ENCODE measurements at regions not wholly inside any gene's neighbourhood (a gene's known extent, or its start where the extent isn't known, plus 50 kb on each side); places are given as distances from the start of the nearest gene placed in this dataset.

GRCh38 chr20:57070296-57070695 lies 196.1 kb downstream of the BMP7 start:
- CTCF ChIA-PET = no interaction called here
- no peaks in the 10 kb centered on the region for H3K4me1 ChIP-seq (ENCODE audit: control extremely low read depth in 1 of 4, control insufficient read depth in 4 of 4, insufficient read depth in 4 of 4, low read length in 3 of 4)
- H3K27me3 ChIP-seq (replicated peaks in 2 of 5; ENCODE audit: control insufficient read depth in 4 of 5, insufficient read depth in 5 of 5, low read length in 4 of 5) = peaks cover 7 to 85% (median 34%) of the 10 kb centered on the region in 5 experiments
- POLR2A ChIA-PET = no interaction called here
- H3K4me3 ChIP-seq (ENCODE audit: control insufficient read depth in 1 of 7, extremely low read depth in 1 of 7, insufficient read depth in 4 of 7, low read depth in 2 of 7, low read length in 6 of 7) = no peak overlapping the region
- WGBS (ENCODE audit: insufficient coverage) = 88% methylated on average over 1 of the region's 1 CpG
- H3K27ac ChIP-seq (ENCODE audit: insufficient read depth in 1 of 2, low read depth in 1 of 2, low read length in 2 of 2, poor library complexity in 1 of 2, severe bottlenecking in 2 of 2) = no peak overlapping the region
- no peaks in the 10 kb centered on the region for H3K36me3 ChIP-seq (ENCODE audit: control insufficient read depth in 4 of 4, insufficient read depth in 4 of 4, low read length in 3 of 4)
- DNase-seq = no peak
- H3K9me3 ChIP-seq (ENCODE audit: control extremely low read depth in 1 of 5, control insufficient read depth in 4 of 5, insufficient read depth in 2 of 5, low read depth in 1 of 5, low read length in 4 of 5) = peaks cover 0 to 3% (median 0%) of the 10 kb centered on the region in 5 experiments

GRCh38 chr20:57071283-57071731 lies 195.1 kb downstream of the BMP7 start:
- no peaks in the 10 kb centered on the region for H3K4me1 ChIP-seq (ENCODE audit: control extremely low read depth in 1 of 4, control insufficient read depth in 4 of 4, insufficient read depth in 4 of 4, low read length in 3 of 4)
- 9% methylated on average over 8 of the region's 14 CpGs for WGBS (ENCODE audit: insufficient coverage)
- peaks cover 7 to 75% (median 34%) of the 10 kb centered on the region in 5 experiments for H3K27me3 ChIP-seq (replicated peaks in 2 of 5; ENCODE audit: control insufficient read depth in 4 of 5, insufficient read depth in 5 of 5, low read length in 4 of 5)
- no peak overlapping the region for H3K4me3 ChIP-seq (ENCODE audit: control insufficient read depth in 1 of 7, extremely low read depth in 1 of 7, insufficient read depth in 4 of 7, low read depth in 2 of 7, low read length in 6 of 7)
- no peak for DNase-seq
- CTCF ChIA-PET = no interaction called here
- peaks cover 0 to 3% (median 0%) of the 10 kb centered on the region in 5 experiments for H3K9me3 ChIP-seq (ENCODE audit: control extremely low read depth in 1 of 5, control insufficient read depth in 4 of 5, insufficient read depth in 2 of 5, low read depth in 1 of 5, low read length in 4 of 5)
- no peaks in the 10 kb centered on the region for H3K36me3 ChIP-seq (ENCODE audit: control insufficient read depth in 4 of 4, insufficient read depth in 4 of 4, low read length in 3 of 4)
- POLR2A ChIA-PET = no interaction called here
- H3K27ac ChIP-seq (ENCODE audit: insufficient read depth in 1 of 2, low read depth in 1 of 2, low read length in 2 of 2, poor library complexity in 1 of 2, severe bottlenecking in 2 of 2) = no peak overlapping the region

- CTCF ChIA-PET = interaction anchor here (0.6 kb wide), 1 partner anchor 60 kb away, joined by 3 read pairs; no protein-coding TSS in a partner anchor
- peaks cover 0 to 3% (median 0%) of the 10 kb centered on the region in 5 experiments for H3K9me3 ChIP-seq (ENCODE audit: control extremely low read depth in 1 of 5, control insufficient read depth in 4 of 5, insufficient read depth in 2 of 5, low read depth in 1 of 5, low read length in 4 of 5)
- no peak for DNase-seq
- POLR2A ChIA-PET = no interaction called here
- no peaks in the 10 kb centered on the region for H3K36me3 ChIP-seq (ENCODE audit: control insufficient read depth in 4 of 4, insufficient read depth in 4 of 4, low read length in 3 of 4)
- H3K27me3 ChIP-seq (replicated peaks in 2 of 5; ENCODE audit: control insufficient read depth in 4 of 5, insufficient read depth in 5 of 5, low read length in 4 of 5) = peaks cover 7 to 67% (median 34%) of the 10 kb centered on the region in 5 experiments
- no peak overlapping the region for H3K4me3 ChIP-seq (ENCODE audit: control insufficient read depth in 1 of 7, extremely low read depth in 1 of 7, insufficient read depth in 4 of 7, low read depth in 2 of 7, low read length in 6 of 7)
- 43% methylated on average over 7 of the region's 8 CpGs for WGBS (ENCODE audit: insufficient coverage)
- H3K27ac ChIP-seq (ENCODE audit: insufficient read depth in 1 of 2, low read depth in 1 of 2, low read length in 2 of 2, poor library complexity in 1 of 2, severe bottlenecking in 2 of 2) = no peak overlapping the region
- no peaks in the 10 kb centered on the region for H3K4me1 ChIP-seq (ENCODE audit: control extremely low read depth in 1 of 4, control insufficient read depth in 4 of 4, insufficient read depth in 4 of 4, low read length in 3 of 4)
Observed at GRCh38 chr20:57071954-57072583, 194.4 kb downstream of the BMP7 start.

GRCh38 chr20:57073402-57073801 lies 193.0 kb downstream of the BMP7 start:
- Histone ChIP-seq H3K4me3 (ENCODE audit: control insufficient read depth in 1 of 7, extremely low read depth in 1 of 7, insufficient read depth in 4 of 7, low read depth in 2 of 7, low read length in 6 of 7) (no peak overlapping the region), H3K27me3 (replicated peaks in 2 of 5; ENCODE audit: control insufficient read depth in 4 of 5, insufficient read depth in 5 of 5, low read length in 4 of 5) (peaks cover 7 to 57% (median 28%) of the 10 kb centered on the region in 5 experiments), H3K9me3 (ENCODE audit: control extremely low read depth in 1 of 5, control insufficient read depth in 4 of 5, insufficient read depth in 2 of 5, low read depth in 1 of 5, low read length in 4 of 5) (peaks cover 0 to 6% (median 3%) of the 10 kb centered on the region in 5 experiments), H3K4me1 (ENCODE audit: control extremely low read depth in 1 of 4, control insufficient read depth in 4 of 4, insufficient read depth in 4 of 4, low read length in 3 of 4) (no peaks in the 10 kb centered on the region), H3K27ac (ENCODE audit: insufficient read depth in 1 of 2, low read depth in 1 of 2, low read length in 2 of 2, poor library complexity in 1 of 2, severe bottlenecking in 2 of 2) (no peak overlapping the region), H3K36me3 (ENCODE audit: control insufficient read depth in 4 of 4, insufficient read depth in 4 of 4, low read length in 3 of 4) (no peaks in the 10 kb centered on the region)
- 72% methylated on average over 6 of the region's 8 CpGs for WGBS (ENCODE audit: insufficient coverage)
- CTCF ChIA-PET = no interaction called here
- DNase-seq = no peak
- POLR2A ChIA-PET = no interaction called here

- H3K27ac ChIP-seq (ENCODE audit: insufficient read depth in 1 of 2, low read depth in 1 of 2, low read length in 2 of 2, poor library complexity in 1 of 2, severe bottlenecking in 2 of 2) = no peak overlapping the region
- 83% methylated on average over 7 of the region's 12 CpGs for WGBS (ENCODE audit: insufficient coverage)
- H3K9me3 ChIP-seq (ENCODE audit: control extremely low read depth in 1 of 5, control insufficient read depth in 4 of 5, insufficient read depth in 2 of 5, low read depth in 1 of 5, low read length in 4 of 5) = peaks cover 3 to 16% (median 5%) of the 10 kb centered on the region in 5 experiments
- no peak for DNase-seq
- no peaks in the 10 kb centered on the region for H3K36me3 ChIP-seq (ENCODE audit: control insufficient read depth in 4 of 4, insufficient read depth in 4 of 4, low read length in 3 of 4)
- no peaks in the 10 kb centered on the region for H3K4me1 ChIP-seq (ENCODE audit: control extremely low read depth in 1 of 4, control insufficient read depth in 4 of 4, insufficient read depth in 4 of 4, low read length in 3 of 4)
- ChIA-PET POLR2A (no interaction called here), CTCF (no interaction called here)
- H3K27me3 ChIP-seq (replicated peaks in 2 of 5; ENCODE audit: control insufficient read depth in 4 of 5, insufficient read depth in 5 of 5, low read length in 4 of 5) = peaks cover 7 to 51% (median 21%) of the 10 kb centered on the region in 5 experiments
- no peak overlapping the region for H3K4me3 ChIP-seq (ENCODE audit: control insufficient read depth in 1 of 7, extremely low read depth in 1 of 7, insufficient read depth in 4 of 7, low read depth in 2 of 7, low read length in 6 of 7)
Observed at GRCh38 chr20:57074386-57074785, 192.1 kb downstream of the BMP7 start.

- H3K27ac ChIP-seq (ENCODE audit: insufficient read depth in 1 of 2, low read depth in 1 of 2, low read length in 2 of 2, poor library complexity in 1 of 2, severe bottlenecking in 2 of 2) = no peak overlapping the region
- H3K9me3 ChIP-seq (ENCODE audit: control extremely low read depth in 1 of 5, control insufficient read depth in 4 of 5, insufficient read depth in 2 of 5, low read depth in 1 of 5, low read length in 4 of 5) = peaks cover 3 to 22% (median 5%) of the 10 kb centered on the region in 5 experiments
- CTCF ChIA-PET = no interaction called here
- H3K36me3 ChIP-seq (ENCODE audit: control insufficient read depth in 4 of 4, insufficient read depth in 4 of 4, low read length in 3 of 4) = no peaks in the 10 kb centered on the region
- H3K27me3 ChIP-seq (replicated peaks in 2 of 5; ENCODE audit: control insufficient read depth in 4 of 5, insufficient read depth in 5 of 5, low read length in 4 of 5) = peaks cover 7 to 44% (median 19%) of the 10 kb centered on the region in 5 experiments
- WGBS (ENCODE audit: insufficient coverage) = 95% methylated on average over 4 of the region's 5 CpGs
- POLR2A ChIA-PET = no interaction called here
- no peaks in the 10 kb centered on the region for H3K4me1 ChIP-seq (ENCODE audit: control extremely low read depth in 1 of 4, control insufficient read depth in 4 of 4, insufficient read depth in 4 of 4, low read length in 3 of 4)
- no peak for DNase-seq
- H3K4me3 ChIP-seq (ENCODE audit: control insufficient read depth in 1 of 7, extremely low read depth in 1 of 7, insufficient read depth in 4 of 7, low read depth in 2 of 7, low read length in 6 of 7) = no peak overlapping the region
Observed at GRCh38 chr20:57075181-57075580, 191.3 kb downstream of the BMP7 start.

GRCh38 chr20:57075603-57076002 lies 190.8 kb downstream of the BMP7 start:
- H3K9me3 ChIP-seq (ENCODE audit: control extremely low read depth in 1 of 5, control insufficient read depth in 4 of 5, insufficient read depth in 2 of 5, low read depth in 1 of 5, low read length in 4 of 5) = peaks cover 3 to 22% (median 5%) of the 10 kb centered on the region in 5 experiments
- ChIA-PET POLR2A (no interaction called here), CTCF (no interaction called here)
- no peaks in the 10 kb centered on the region for H3K4me1 ChIP-seq (ENCODE audit: control extremely low read depth in 1 of 4, control insufficient read depth in 4 of 4, insufficient read depth in 4 of 4, low read length in 3 of 4)
- no peak overlapping the region for H3K27ac ChIP-seq (ENCODE audit: insufficient read depth in 1 of 2, low read depth in 1 of 2, low read length in 2 of 2, poor library complexity in 1 of 2, severe bottlenecking in 2 of 2)
- DNase-seq = no peak
- no peaks in the 10 kb centered on the region for H3K36me3 ChIP-seq (ENCODE audit: control insufficient read depth in 4 of 4, insufficient read depth in 4 of 4, low read length in 3 of 4)
- no peak overlapping the region for H3K4me3 ChIP-seq (ENCODE audit: control insufficient read depth in 1 of 7, extremely low read depth in 1 of 7, insufficient read depth in 4 of 7, low read depth in 2 of 7, low read length in 6 of 7)
- H3K27me3 ChIP-seq (replicated peaks in 2 of 5; ENCODE audit: control insufficient read depth in 4 of 5, insufficient read depth in 5 of 5, low read length in 4 of 5) = peaks cover 5 to 43% (median 16%) of the 10 kb centered on the region in 5 experiments

All from common myeloid progenitor, CD34-positive (primary cell).